ENCODE measurements at regions not wholly inside any gene's neighbourhood (a gene's known extent, or its start where the extent isn't known, plus 50 kb on each side); places are given as distances from the start of the nearest gene placed in this dataset.
"Not testable (repeated sequence)": the region's sequence is repeated elsewhere in the genome, so short reads cannot be mapped to it uniquely, and the experiment has no call there.

- no peaks in the 10 kb centered on the region for H3K4me1 Mint-ChIP-seq (ENCODE audit: low read depth)
- POLR2A ChIA-PET = no interaction called here
- CTCF ChIA-PET = no interaction called here
- H3K36me3 Mint-ChIP-seq (ENCODE audit: low read depth) = no peaks in the 10 kb centered on the region
- no peaks in the 10 kb centered on the region for H3K27me3 Mint-ChIP-seq (ENCODE audit: low read depth)
- DNase-seq = no peak
- H3K9me3 Mint-ChIP-seq (ENCODE audit: insufficient read depth) = peaks cover 3% of the 10 kb centered on the region
- no peak overlapping the region for H3K4me3 Mint-ChIP-seq
- ATAC-seq = no peak
- H3K27ac Mint-ChIP-seq = no peak overlapping the region
Measured at GRCh38 chr3:164360078-164360578, 718.2 kb downstream of the SI start.

GRCh38 chr3:164352991-164353390, 725.3 kb downstream of the SI start:
- peaks cover 3% of the 10 kb centered on the region for H3K9me3 Mint-ChIP-seq (ENCODE audit: insufficient read depth)
- ChIA-PET CTCF (no interaction called here), POLR2A (no interaction called here)
- H3K27ac Mint-ChIP-seq = no peak overlapping the region
- H3K4me3 Mint-ChIP-seq = no peak overlapping the region
- H3K27me3 Mint-ChIP-seq (ENCODE audit: low read depth) = no peaks in the 10 kb centered on the region
- no peaks in the 10 kb centered on the region for H3K36me3 Mint-ChIP-seq (ENCODE audit: low read depth)
- ATAC-seq (no peak), DNase-seq (no peak)
- no peaks in the 10 kb centered on the region for H3K4me1 Mint-ChIP-seq (ENCODE audit: low read depth)

- Mint-ChIP-seq H3K27ac (no peak overlapping the region), H3K9me3 (ENCODE audit: insufficient read depth) (peaks cover 6% of the 10 kb centered on the region), H3K36me3 (ENCODE audit: low read depth) (no peaks in the 10 kb centered on the region), H3K4me3 (no peak overlapping the region), H3K4me1 (ENCODE audit: low read depth) (no peaks in the 10 kb centered on the region), H3K27me3 (ENCODE audit: low read depth) (no peaks in the 10 kb centered on the region)
- ATAC-seq = no peak
- no peak for DNase-seq
- POLR2A ChIA-PET = no interaction called here
- CTCF ChIA-PET = no interaction called here
Measured at GRCh38 chr3:164351131-164351530, 727.2 kb downstream of the SI start.

GRCh38 chr3:164342206-164342605, 736.1 kb downstream of the SI start:
- H3K36me3 Mint-ChIP-seq (ENCODE audit: low read depth); DNase-seq; ATAC-seq; POLR2A ChIA-PET; H3K27ac Mint-ChIP-seq; H3K4me1 Mint-ChIP-seq (ENCODE audit: low read depth); CTCF ChIA-PET; H3K4me3 Mint-ChIP-seq; H3K27me3 Mint-ChIP-seq (ENCODE audit: low read depth): not testable (repeated sequence)
- peaks cover 39% of the 10 kb centered on the region for H3K9me3 Mint-ChIP-seq (ENCODE audit: insufficient read depth)

GRCh38 chr3:164341086-164341485, 737.2 kb downstream of the SI start:
- DNase-seq (no peak), ATAC-seq (no peak)
- ChIA-PET CTCF (no interaction called here), POLR2A (no interaction called here)
- H3K36me3 Mint-ChIP-seq (ENCODE audit: low read depth) = no peaks in the 10 kb centered on the region
- no peak overlapping the region for H3K4me3 Mint-ChIP-seq
- no peak overlapping the region for H3K27ac Mint-ChIP-seq
- H3K4me1 Mint-ChIP-seq (ENCODE audit: low read depth) = no peaks in the 10 kb centered on the region
- peaks cover 35% of the 10 kb centered on the region for H3K9me3 Mint-ChIP-seq (ENCODE audit: insufficient read depth)
- H3K27me3 Mint-ChIP-seq (ENCODE audit: low read depth) = no peaks in the 10 kb centered on the region

GRCh38 chr3:164340273-164340672, 738.0 kb downstream of the SI start:
- DNase-seq = no peak
- no peak overlapping the region for H3K4me3 Mint-ChIP-seq
- POLR2A ChIA-PET = no interaction called here
- no peaks in the 10 kb centered on the region for H3K36me3 Mint-ChIP-seq (ENCODE audit: low read depth)
- ATAC-seq = no peak
- H3K27me3 Mint-ChIP-seq (ENCODE audit: low read depth) = no peaks in the 10 kb centered on the region
- no peak overlapping the region for H3K27ac Mint-ChIP-seq
- CTCF ChIA-PET = no interaction called here
- H3K9me3 Mint-ChIP-seq (ENCODE audit: insufficient read depth) = peaks cover 29% of the 10 kb centered on the region
- no peaks in the 10 kb centered on the region for H3K4me1 Mint-ChIP-seq (ENCODE audit: low read depth)

- no peaks in the 10 kb centered on the region for H3K36me3 Mint-ChIP-seq (ENCODE audit: low read depth)
- ChIA-PET CTCF (no interaction called here), POLR2A (no interaction called here)
- no peak overlapping the region for H3K4me3 Mint-ChIP-seq
- no peak for DNase-seq
- no peaks in the 10 kb centered on the region for H3K4me1 Mint-ChIP-seq (ENCODE audit: low read depth)
- no peak for ATAC-seq
- H3K27ac Mint-ChIP-seq = no peak overlapping the region
- H3K9me3 Mint-ChIP-seq (ENCODE audit: insufficient read depth) = peaks cover 6% of the 10 kb centered on the region
- H3K27me3 Mint-ChIP-seq (ENCODE audit: low read depth) = no peaks in the 10 kb centered on the region
Measured at GRCh38 chr3:164332831-164333802, 745.2 kb downstream of the SI start.

- no peak for DNase-seq
- H3K4me1 Mint-ChIP-seq (ENCODE audit: low read depth) = no peaks in the 10 kb centered on the region
- no peaks in the 10 kb centered on the region for H3K9me3 Mint-ChIP-seq (ENCODE audit: insufficient read depth)
- no peak overlapping the region for H3K4me3 Mint-ChIP-seq
- no peaks in the 10 kb centered on the region for H3K36me3 Mint-ChIP-seq (ENCODE audit: low read depth)
- ChIA-PET CTCF (no interaction called here), POLR2A (no interaction called here)
- H3K27me3 Mint-ChIP-seq (ENCODE audit: low read depth) = no peaks in the 10 kb centered on the region
- no peak for ATAC-seq
- H3K27ac Mint-ChIP-seq = no peak overlapping the region
Measured at GRCh38 chr3:164326714-164327113, 751.6 kb downstream of the SI start.

- DNase-seq (no peak), ATAC-seq (no peak)
- no peaks in the 10 kb centered on the region for H3K4me1 Mint-ChIP-seq (ENCODE audit: low read depth)
- H3K36me3 Mint-ChIP-seq (ENCODE audit: low read depth) = no peaks in the 10 kb centered on the region
- H3K4me3 Mint-ChIP-seq = no peak overlapping the region
- ChIA-PET POLR2A (no interaction called here), CTCF (no interaction called here)
- H3K27me3 Mint-ChIP-seq (ENCODE audit: low read depth) = no peaks in the 10 kb centered on the region
- H3K27ac Mint-ChIP-seq = no peak overlapping the region
- H3K9me3 Mint-ChIP-seq (ENCODE audit: insufficient read depth) = no peaks in the 10 kb centered on the region
Measured at GRCh38 chr3:164320962-164321361, 757.3 kb downstream of the SI start.

- no peaks in the 10 kb centered on the region for H3K9me3 Mint-ChIP-seq (ENCODE audit: insufficient read depth)
- H3K27ac Mint-ChIP-seq = no peak overlapping the region
- DNase-seq = no peak
- ChIA-PET POLR2A (no interaction called here), CTCF (no interaction called here)
- no peak for ATAC-seq
- no peaks in the 10 kb centered on the region for H3K27me3 Mint-ChIP-seq (ENCODE audit: low read depth)
- H3K4me3 Mint-ChIP-seq = no peak overlapping the region
- no peaks in the 10 kb centered on the region for H3K36me3 Mint-ChIP-seq (ENCODE audit: low read depth)
- H3K4me1 Mint-ChIP-seq (ENCODE audit: low read depth) = no peaks in the 10 kb centered on the region
Measured at GRCh38 chr3:164306042-164306441, 772.3 kb downstream of the SI start.

GRCh38 chr3:164303894-164304293, 774.4 kb downstream of the SI start:
- no peaks in the 10 kb centered on the region for H3K9me3 Mint-ChIP-seq (ENCODE audit: insufficient read depth)
- no peak for ATAC-seq
- H3K4me3 Mint-ChIP-seq = no peak overlapping the region
- H3K4me1 Mint-ChIP-seq (ENCODE audit: low read depth) = no peaks in the 10 kb centered on the region
- DNase-seq = no peak
- ChIA-PET POLR2A (no interaction called here), CTCF (no interaction called here)
- H3K27me3 Mint-ChIP-seq (ENCODE audit: low read depth) = no peaks in the 10 kb centered on the region
- no peaks in the 10 kb centered on the region for H3K36me3 Mint-ChIP-seq (ENCODE audit: low read depth)
- no peak overlapping the region for H3K27ac Mint-ChIP-seq

- no peaks in the 10 kb centered on the region for H3K36me3 Mint-ChIP-seq (ENCODE audit: low read depth)
- ATAC-seq (no peak), DNase-seq (no peak)
- no peaks in the 10 kb centered on the region for H3K4me1 Mint-ChIP-seq (ENCODE audit: low read depth)
- no peaks in the 10 kb centered on the region for H3K9me3 Mint-ChIP-seq (ENCODE audit: insufficient read depth)
- ChIA-PET POLR2A (no interaction called here), CTCF (no interaction called here)
- H3K27me3 Mint-ChIP-seq (ENCODE audit: low read depth) = no peaks in the 10 kb centered on the region
- H3K4me3 Mint-ChIP-seq = no peak overlapping the region
- H3K27ac Mint-ChIP-seq = no peak overlapping the region
Measured at GRCh38 chr3:164302622-164303021, 775.7 kb downstream of the SI start.

GRCh38 chr3:164291486-164291885, 786.8 kb downstream of the SI start:
- H3K4me3 Mint-ChIP-seq; ATAC-seq; H3K4me1 Mint-ChIP-seq (ENCODE audit: low read depth); CTCF ChIA-PET; H3K27ac Mint-ChIP-seq; H3K27me3 Mint-ChIP-seq (ENCODE audit: low read depth); DNase-seq; H3K9me3 Mint-ChIP-seq (ENCODE audit: insufficient read depth); POLR2A ChIA-PET; H3K36me3 Mint-ChIP-seq (ENCODE audit: low read depth): not testable (repeated sequence)

All from activated CD8-positive, alpha-beta T cell treated with anti-CD3 and anti-CD28 coated beads, Interleukin-2, amount 10 ng/mL, durations not matched to agents 7 days and 5 days (primary cell).